ENCODE measurements at regions not wholly inside any gene's neighbourhood (a gene's known extent, or its start where the extent isn't known, plus 50 kb on each side); places are given as distances from the start of the nearest gene placed in this dataset.

DNA sequence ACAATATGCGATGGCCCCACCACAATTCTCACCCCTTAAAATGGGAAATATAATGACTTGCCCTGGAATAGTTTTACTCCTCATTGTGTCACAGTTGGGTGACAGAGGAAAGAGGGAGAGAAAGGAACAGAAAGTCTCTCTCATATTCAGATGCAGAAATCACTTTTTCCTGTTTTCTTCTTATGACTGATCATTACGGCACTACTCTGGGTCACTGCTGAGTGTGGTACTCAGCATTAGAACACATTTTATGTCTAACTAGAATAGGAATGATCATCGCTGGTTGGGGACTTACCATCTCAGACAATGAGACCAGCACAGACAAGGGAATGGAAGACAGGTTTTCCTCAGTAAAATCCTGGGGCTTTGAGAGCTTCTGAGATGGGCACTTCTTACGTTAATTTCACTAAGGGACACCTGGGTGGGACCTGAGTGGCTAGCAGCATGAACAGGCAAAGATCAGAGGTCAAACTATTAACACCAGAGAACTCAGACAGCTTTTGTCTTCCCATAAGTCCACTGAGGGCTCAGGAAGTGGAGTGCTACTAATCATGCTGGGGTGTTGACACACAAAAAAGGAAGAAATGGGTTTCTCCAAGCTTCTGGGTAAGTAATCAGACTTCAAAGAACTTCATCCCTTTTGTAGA is 54.9 kb upstream of the ARHGAP18 start:
- Histone ChIP-seq H3K4me1 (ENCODE audit: control insufficient read depth in 2 of 2, insufficient read depth in 2 of 2, low read length in 1 of 2) (peaks cover 0 to 5% of the 10 kb centered on the region in 2 donors), H3K27me3 (ENCODE audit: control insufficient read depth in 1 of 2, insufficient read depth in 2 of 2, low read length in 2 of 2) (peaks cover 0 to 7% of the 10 kb centered on the region in 2 donors)

DNA sequence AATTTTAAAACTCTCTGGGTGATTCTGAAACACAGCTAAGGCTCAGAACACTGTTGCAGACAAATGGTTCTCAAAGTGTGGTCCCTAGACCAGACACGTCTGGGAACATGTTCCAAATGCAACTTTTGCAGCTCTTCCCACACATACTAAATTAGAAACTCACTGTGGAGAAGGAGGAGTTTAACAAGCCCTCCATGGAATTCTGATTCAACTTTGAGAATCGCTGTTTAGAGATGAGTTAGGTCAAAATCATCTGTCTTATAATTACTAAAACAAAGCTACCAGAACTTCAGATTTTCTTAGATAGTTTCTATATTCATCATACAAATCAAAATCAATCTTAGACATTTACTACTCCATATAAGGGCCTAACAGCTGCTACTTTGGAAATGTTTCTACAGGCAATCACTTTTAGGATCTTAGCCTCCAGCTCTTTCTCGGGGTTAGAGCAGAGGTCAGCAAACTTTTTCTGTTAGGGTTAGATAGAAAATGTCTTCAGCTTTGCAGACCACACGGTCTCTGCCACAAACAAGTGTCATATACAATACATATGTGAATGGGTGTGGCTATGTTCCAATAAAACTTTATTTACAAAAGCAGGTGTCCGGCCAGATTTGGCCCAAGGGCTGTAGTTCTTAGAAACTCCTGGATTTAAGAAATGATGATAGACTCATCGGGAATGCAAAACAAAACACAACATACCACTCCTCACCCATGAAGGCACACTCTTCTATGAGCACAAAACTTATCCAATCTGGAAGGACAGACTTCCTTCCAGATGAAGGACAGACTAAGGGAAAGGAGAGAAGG is 50.0 kb upstream of the ARHGAP18 start:
- H3K36me3 ChIP-seq (ENCODE audit: control insufficient read depth in 2 of 2, insufficient read depth in 2 of 2, low read length in 1 of 2), result no peaks in the 10 kb centered on the region
- 81 to 85% methylated on average over 6 of the region's 6 CpGs for WGBS, 2 donors
- no peak overlapping the region for H3K4me3 ChIP-seq (ENCODE audit: low read depth in 1 of 2, low read length in 2 of 2)
- no peak overlapping the region for H3K27ac ChIP-seq (ENCODE audit: low read depth in 2 of 2, low read length in 1 of 2)
- no peaks in the 10 kb centered on the region for H3K9me3 ChIP-seq (ENCODE audit: control insufficient read depth in 2 of 2, insufficient read depth in 1 of 2, low read depth in 1 of 2, low read length in 1 of 2)
- no peaks in the 10 kb centered on the region for H3K27me3 ChIP-seq (ENCODE audit: control insufficient read depth in 1 of 2, insufficient read depth in 2 of 2, low read length in 2 of 2)
- H3K4me1 ChIP-seq (ENCODE audit: control insufficient read depth in 2 of 2, insufficient read depth in 2 of 2, low read length in 1 of 2), result no peaks in the 10 kb centered on the region

More for the DNA sequence above, 54.9 kb upstream of the ARHGAP18 start:
- Histone ChIP-seq H3K27ac (ENCODE audit: low read depth in 2 of 2, low read length in 1 of 2) (no peak overlapping the region), H3K36me3 (ENCODE audit: control insufficient read depth in 2 of 2, insufficient read depth in 2 of 2, low read length in 1 of 2) (no peaks in the 10 kb centered on the region), H3K9me3 (ENCODE audit: control insufficient read depth in 2 of 2, insufficient read depth in 1 of 2, low read depth in 1 of 2, low read length in 1 of 2) (no peaks in the 10 kb centered on the region), H3K4me3 (ENCODE audit: low read depth in 1 of 2, low read length in 2 of 2) (no peak overlapping the region)
- 91 to 93% methylated on average over 4 of the region's 4 CpGs for WGBS, 2 donors
